DND-41 (cell line): ENCODE measurements at regions not wholly inside any gene's neighbourhood (a gene's known extent, or its start where the extent isn't known, plus 50 kb on each side); places are given as distances from the start of the nearest gene placed in this dataset.

Experiments
- EZH2 ChIP-seq: IDR thresholded peaks from 3 replicates; pipeline ENCODE4 v1.6.1; 2012; ENCODE audit warnings: borderline replicate concordance, low read depth, mild to moderate bottlenecking, moderate library complexity, low read length, inconsistent platforms; ENCODE audit not compliant: severe bottlenecking
- TF ChIP-seq, protein P1 (sequence below): IDR thresholded peaks from 2 replicates; pipeline ENCODE4 v1.5.1; 2012; ENCODE audit warnings: borderline replicate concordance, low read length, moderate library complexity, mild to moderate bottlenecking; ENCODE audit not compliant: poor library complexity, severe bottlenecking; ENCODE audit errors: extremely low read depth

DNA sequence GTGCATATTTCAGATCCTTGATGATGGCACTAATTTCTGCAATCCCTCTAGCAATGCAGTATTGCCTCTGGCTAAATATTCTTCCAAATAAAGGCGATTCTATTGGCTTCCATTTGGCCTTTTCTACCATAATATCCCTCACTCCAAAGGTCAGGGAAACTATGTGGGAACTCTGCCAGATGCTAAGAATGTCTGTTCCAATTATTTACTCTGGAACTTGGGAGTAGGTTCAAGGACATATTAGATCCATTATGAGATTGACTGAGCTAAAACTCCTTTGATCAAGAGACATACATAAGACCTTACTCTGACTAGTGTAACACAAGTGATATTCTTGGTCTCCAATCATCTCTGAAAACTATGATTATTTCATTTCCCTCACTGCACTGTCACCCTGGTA is 674.5 kb upstream of the NECTIN3 start:
- TF ChIP-seq, protein P1, sequence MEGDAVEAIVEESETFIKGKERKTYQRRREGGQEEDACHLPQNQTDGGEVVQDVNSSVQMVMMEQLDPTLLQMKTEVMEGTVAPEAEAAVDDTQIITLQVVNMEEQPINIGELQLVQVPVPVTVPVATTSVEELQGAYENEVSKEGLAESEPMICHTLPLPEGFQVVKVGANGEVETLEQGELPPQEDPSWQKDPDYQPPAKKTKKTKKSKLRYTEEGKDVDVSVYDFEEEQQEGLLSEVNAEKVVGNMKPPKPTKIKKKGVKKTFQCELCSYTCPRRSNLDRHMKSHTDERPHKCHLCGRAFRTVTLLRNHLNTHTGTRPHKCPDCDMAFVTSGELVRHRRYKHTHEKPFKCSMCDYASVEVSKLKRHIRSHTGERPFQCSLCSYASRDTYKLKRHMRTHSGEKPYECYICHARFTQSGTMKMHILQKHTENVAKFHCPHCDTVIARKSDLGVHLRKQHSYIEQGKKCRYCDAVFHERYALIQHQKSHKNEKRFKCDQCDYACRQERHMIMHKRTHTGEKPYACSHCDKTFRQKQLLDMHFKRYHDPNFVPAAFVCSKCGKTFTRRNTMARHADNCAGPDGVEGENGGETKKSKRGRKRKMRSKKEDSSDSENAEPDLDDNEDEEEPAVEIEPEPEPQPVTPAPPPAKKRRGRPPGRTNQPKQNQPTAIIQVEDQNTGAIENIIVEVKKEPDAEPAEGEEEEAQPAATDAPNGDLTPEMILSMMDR, result no peak
- no peak for TF ChIP-seq EZH2
